Transverse colon (tissue), 4 donors: ENCODE measurements at regions not wholly inside any gene's neighbourhood (a gene's known extent, or its start where the extent isn't known, plus 50 kb on each side); places are given as distances from the start of the nearest gene placed in this dataset.

Experiments used
- CTCF ChIP-seq, 5 experiments: fragments of 200-600 bp in 3 of 5; fragments of 450-650 bp in 2 of 5; sonication (generic) in 3 of 5; IDR thresholded peaks; 1 replicate in 2 of 5; 2 replicates in 3 of 5; pipeline ENCODE4 v1.5.1; 2016 to 2017; ENCODE audit warnings: antibody characterized with exemption in 5 of 5, inconsistent platforms in 3 of 5, mild to moderate bottlenecking in 2 of 5, moderate library complexity in 1 of 5
- POLR2A ChIP-seq: fragments of 450-650 bp; IDR thresholded peaks from one replicate; pipeline ENCODE4 v1.6.1; 2016; ENCODE audit warnings: antibody characterized with exemption, mild to moderate bottlenecking, moderate library complexity
- POLR2AphosphoS5 ChIP-seq, 3 donors: sonication (generic); formaldehyde crosslinking; IDR thresholded peaks; one replicate each; pipeline ENCODE4 v1.6.1; 2016; ENCODE audit warnings: antibody characterized with exemption in 3 of 3

DNA sequence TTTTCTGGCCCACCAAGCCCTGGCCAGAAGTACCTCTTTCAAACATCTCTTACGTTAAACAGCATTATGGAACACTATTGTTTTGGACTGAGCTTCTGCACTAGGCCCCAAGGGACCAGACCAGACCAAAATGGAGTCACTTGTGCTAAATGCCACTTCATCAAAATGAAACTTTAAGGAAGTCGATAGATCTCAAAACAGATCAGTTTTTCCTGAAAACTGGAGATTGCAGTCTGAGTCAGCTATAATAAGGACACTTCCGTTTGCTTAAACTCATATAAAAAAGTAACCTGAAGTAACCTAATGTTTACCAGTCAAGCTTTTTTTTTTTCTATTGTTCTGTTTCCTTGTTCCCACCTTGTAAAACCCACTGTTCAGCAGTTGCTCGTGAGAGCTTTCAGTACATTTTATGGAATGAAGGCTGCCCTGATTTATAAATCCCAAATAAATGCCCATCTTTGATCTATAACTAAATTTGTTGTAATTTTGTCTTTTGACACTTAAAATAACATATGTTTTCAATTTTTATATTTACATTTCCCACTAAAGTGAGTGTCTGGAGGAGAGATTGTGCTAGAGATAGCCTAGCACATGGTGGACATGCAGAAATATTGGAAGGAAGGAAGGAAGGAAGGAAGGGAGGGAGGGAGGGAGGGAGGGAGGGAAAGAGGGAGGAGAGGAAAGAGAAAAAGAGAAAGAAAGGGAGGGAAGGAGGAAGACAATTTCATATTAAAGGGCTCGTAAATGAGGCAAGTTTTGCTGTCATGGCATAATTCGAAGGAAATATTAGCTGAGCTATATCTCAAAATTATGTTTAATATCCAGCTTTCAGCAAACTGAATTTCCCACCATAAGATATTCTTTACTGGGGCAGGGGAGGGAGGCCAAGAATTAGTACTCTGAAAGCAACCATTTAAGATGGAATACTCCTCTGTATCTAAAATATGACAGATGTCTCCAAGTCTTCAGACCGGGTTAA, 77.0 kb upstream of the CXADR start:
- TF ChIP-seq POLR2AphosphoS5 (IDR thresholded peaks at IDR 0.05) (no peak), CTCF (IDR thresholded peaks at IDR 0.05) (no peak), POLR2A (no peak)
